SK-MEL-5 (cell line): ENCODE measurements at regions not wholly inside any gene's neighbourhood (a gene's known extent, or its start where the extent isn't known, plus 50 kb on each side); places are given as distances from the start of the nearest gene placed in this dataset.

Source experiments
- DNase-seq: peaks from one replicate; pipeline ENCODE4 v3.0.0-alpha.2; 2016; ENCODE audit warnings: low read depth, low spot score
- in situ Hi-C: cut with HindIII; loops from 2 replicates; pipeline ENCODE4 v1.10.0; 2016; ENCODE audit warnings: low sequenced_read_pairs, high pct_unique_total_duplicates, low pct_unique_long_range_greater_than_20kb

DNA sequence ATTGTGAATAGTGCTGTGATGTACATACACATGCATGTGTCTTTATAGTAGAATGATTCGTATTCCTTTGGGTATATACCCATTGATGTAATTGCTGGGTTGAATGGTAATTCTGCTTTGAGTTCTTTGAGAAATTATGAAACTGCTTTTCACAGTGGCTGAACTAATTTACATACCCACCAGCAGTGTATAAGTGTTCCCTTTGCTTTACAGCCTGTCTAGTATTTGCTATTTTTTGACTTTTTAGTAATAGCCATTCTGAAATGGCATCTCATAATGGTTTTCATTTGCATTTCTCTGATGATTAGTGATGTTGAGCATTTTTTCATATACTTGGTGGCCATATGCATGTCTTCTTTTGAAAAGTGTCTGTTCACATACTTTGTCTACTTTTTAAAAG is 54.5 kb upstream of the FAM78B start:
- no peak for DNase-seq
- in situ Hi-C loops: no loop called here

DNA sequence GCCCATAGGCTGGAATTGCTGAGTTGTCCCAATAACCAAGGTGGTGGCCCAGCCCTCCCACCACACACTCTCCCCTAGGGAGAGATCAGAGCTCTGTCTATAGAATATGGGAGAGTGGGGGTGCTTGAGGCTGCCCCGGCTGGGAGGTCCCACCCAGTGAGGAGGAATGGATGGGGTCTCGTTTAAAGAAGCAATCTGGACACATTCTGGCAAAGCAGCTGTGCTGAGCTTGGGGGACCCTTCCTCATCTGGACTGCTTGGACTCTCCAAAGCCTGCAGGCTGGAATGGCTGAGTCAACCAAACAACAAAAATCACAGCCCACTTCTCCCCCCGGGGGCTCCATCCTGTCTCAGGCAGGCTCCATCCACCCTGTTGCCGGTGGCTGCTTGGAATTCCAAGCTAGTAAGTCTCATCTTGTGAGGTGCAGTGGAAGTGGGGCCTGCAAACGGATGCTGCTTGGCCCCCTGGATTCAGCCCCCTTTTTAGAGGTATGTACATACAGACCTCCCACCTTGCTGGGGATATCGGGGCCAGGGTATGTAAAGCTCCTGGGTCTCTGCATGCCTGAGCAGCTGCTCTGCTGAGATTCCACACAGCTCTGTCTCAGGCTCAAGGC is 67.1 kb upstream of the FAM78B start:
- in situ Hi-C loops: no loop called here

DNA sequence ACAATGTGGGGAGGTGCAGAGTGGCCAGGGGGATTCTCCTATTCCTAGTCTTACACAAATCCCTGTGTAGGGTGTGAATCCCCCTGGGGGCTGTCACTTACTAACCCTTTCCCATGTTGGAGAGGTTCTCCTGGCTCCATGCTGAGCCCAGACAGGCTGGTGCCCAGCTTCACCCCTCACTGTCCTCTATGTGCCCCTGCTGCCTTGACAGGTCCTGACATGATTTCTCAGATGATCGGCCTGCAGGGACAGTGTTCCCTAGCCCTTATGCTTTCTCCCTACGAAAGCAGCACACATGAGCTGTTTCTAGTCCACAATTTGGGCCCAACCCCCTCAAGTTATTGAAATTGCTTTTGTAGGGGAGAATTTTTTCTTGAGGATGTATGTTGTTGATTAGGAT is 68.9 kb upstream of the FAM78B start:
- in situ Hi-C loops: no loop called here

More for the DNA sequence above, 67.1 kb upstream of the FAM78B start:
- no peak for DNase-seq

DNA sequence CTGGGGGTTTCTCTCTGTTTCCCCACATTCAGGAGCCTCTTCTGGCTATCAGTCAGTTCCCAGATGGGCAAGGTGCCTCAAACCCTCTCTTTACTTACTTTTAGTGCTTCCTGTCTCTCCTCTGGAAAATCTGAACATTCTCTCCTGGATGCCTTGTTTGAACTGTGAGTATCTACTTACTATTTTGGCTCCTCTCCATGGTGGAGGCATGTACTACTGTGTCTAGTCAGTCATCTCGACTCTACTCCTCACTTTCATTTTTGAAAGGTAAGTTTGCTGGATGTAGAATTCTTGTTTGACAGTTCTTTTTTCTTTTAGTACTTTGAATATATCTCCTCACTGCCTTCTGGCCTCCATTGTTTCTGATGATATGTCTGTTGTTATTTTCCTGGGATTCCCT is 70.9 kb upstream of the FAM78B start:
- in situ Hi-C loops: no loop called here
- no peak for DNase-seq

More for the DNA sequence above, 68.9 kb upstream of the FAM78B start:
- DNase-seq: no peak

DNA sequence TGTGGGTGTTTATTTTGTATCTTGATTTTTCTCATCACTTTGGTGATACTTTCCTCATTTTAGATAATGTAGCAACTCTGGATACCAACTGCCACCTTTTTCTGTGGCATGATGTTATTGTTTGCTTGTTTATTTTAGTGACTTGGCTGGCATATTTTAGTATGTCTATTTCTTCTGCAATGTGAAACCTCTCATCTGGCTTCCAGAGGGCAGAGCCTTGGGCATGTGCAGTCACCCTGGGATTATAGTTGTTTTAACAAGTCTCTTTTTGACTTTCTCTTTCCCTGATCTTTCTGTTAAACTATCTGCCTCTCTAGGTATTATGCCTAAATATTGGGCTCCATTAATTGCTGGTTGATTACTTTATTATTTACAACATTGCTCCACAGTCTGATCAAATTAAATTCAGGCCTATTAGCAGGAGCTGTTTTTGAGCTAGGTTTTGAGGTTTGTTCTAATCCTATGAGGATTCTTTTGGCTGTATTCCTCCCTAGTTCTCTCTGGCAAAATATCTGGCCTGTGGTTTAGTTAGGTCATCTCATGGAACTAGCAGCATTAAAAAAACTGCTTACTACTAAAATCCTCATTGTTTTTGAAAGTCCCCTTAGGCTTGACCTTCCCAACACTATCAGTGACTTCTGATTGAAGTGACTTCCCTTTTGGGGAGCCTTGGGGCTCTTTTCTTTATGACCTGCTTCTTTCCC is 86.4 kb upstream of the FAM78B start:
- no peak for DNase-seq

DNA sequence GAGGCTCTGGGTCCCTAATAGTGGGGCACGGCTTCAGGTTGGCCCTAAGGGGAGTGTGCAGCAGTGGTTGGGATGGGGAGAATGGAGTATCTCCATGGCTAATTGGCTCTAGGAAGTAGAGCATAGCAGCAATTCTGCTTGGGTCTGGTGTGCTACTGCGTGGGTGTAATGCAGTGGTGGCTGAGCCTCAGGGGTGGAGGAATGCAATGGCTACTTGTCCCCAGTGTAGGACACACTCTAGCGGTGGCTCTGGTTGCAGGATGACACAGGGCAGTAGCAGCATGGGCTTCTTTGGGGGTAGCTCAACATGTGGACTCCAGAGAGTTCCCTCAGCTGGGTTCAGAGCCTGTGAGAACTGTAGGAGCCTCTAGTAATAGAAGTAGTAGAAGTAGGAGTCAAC is 91.2 kb upstream of the FAM78B start:
- DNase-seq: peak; percentile 9
- in situ Hi-C loops: no loop called here

More for the DNA sequence above, 86.4 kb upstream of the FAM78B start:
- in situ Hi-C loops: no loop called here

DNA sequence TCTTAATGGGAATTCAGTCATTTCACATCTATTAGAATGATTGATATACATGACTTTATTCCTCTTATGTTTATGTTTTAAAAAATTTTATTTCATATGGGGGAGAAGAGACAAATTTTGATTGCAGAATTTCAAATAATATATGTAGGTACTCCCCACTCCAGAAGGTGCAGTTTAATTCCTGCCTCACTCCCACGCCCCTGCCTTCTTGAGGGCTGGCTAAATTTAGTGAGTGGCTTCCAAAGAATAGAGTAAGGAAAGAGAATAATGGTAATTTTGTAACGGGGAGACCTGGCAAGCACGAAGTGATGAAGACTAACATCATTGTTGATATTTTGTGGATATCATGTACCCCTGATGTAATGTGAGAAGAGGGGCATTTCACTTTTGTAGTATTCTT is 94.7 kb upstream of the FAM78B start:
- no peak for DNase-seq
- in situ Hi-C loops: no loop called here

DNA sequence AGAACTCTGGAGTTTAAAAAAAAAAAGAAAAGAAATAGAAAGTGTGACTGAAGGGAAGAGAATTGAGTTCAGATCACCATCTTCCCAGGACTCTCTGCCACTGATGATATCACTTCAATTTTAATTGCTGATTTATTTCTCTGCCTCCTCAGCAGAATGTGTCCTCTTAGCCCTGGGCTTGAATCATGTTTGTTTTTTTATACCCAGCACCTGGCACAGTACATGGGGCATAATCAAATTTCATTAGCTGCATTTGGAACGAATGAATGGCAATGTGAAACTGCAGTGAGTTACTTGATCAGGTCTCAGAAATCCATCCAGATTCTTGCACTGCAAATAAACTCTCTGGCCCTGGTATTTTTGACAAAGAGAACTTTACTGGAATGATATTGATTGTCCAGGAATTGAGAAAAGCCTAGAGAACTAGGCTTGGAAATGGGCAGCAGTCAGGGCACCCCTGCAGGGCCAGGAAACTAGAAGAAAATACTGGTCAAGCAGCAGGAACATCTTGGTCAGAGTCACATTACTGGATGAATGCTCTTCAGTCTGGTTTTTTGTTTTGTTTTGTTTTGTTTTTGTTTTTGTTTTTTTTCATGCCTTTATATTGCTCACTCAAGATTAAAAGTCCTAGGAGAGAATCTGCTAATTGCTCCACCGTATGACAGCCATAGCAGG is 103.8 kb upstream of the FAM78B start:
- no peak for DNase-seq
- in situ Hi-C loops: no loop called here

DNA sequence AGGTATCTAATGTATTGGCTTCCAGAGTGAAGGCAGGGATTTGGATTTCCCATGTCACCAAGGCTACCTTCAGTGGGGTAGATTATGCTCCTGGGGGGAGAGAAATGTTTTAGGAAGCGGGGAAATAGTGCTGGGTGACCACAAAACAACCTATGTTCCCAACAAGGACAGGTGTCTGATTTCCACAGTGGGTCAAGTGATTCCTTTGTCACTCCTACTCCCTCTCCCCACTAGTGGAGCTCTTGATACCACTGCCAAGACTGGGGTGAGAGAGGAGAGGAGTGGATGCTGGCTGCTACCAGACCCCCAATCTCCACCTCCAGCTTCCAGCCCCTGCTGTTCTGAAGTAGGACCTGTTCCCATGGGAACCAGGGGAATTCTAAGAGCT is 104.3 kb upstream of the FAM78B start:
- DNase-seq: no peak
- in situ Hi-C loops: no loop called here

DNA sequence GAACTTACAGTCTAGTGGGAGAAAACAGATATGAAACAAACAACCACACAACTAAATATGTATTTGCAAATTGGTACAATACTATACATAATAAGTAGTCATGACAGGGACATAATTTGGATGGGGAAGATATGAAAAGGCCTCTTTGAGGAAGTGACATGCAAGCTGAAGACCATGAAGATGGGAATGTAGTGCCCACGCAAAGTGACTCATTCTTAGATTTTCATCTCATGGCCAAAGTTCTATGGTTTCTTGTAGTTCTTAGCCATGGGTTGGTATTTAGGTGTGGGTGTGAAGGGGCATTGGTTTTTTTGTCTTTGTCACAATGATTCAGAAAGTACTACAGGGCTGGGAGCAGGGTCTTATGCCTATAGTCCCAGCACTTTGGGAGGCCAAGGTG is 105.4 kb upstream of the FAM78B start:
- no peak for DNase-seq
- in situ Hi-C loops: no loop called here

DNA sequence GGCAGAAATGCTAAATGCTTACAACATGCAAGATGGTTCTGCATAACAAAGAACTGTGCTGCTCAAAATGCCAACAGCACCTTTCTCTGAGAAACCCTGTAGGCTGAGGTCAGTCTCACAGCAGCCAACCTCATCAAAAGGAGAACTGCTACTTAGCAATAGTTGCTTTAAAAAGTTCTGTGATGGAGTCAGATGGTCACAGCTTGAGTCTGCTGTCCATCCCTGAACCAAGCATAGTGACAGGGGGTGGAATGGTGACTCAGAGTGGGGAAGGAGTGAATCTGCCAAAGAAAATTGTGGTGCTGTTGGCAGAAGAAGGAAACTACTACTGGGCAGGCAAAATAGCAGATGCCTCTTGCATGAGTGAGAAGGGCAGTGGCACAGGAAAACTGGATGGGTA is 106.0 kb upstream of the FAM78B start:
- DNase-seq: no peak
- in situ Hi-C loops: no loop called here

DNA sequence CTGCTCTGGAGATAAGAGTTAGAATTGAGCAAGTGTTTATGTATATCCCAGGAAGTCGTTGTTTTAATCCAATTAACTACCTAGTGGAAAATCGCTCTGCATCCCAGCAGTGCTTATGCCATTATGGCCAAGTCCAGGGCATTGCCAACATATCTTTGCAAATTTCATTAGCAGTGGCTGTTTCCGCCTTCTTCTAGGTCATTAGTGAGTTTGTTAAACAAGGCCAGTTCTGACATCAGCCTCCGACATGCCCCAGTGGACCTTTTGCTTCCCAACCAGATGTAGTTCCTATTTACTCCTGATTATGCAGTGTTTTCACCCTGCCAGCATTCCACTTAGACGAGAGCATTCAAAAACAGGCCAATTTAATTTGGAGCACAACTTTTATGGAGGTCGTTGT is 106.8 kb upstream of the FAM78B start:
- in situ Hi-C loops: no loop called here
- DNase-seq: no peak

DNA sequence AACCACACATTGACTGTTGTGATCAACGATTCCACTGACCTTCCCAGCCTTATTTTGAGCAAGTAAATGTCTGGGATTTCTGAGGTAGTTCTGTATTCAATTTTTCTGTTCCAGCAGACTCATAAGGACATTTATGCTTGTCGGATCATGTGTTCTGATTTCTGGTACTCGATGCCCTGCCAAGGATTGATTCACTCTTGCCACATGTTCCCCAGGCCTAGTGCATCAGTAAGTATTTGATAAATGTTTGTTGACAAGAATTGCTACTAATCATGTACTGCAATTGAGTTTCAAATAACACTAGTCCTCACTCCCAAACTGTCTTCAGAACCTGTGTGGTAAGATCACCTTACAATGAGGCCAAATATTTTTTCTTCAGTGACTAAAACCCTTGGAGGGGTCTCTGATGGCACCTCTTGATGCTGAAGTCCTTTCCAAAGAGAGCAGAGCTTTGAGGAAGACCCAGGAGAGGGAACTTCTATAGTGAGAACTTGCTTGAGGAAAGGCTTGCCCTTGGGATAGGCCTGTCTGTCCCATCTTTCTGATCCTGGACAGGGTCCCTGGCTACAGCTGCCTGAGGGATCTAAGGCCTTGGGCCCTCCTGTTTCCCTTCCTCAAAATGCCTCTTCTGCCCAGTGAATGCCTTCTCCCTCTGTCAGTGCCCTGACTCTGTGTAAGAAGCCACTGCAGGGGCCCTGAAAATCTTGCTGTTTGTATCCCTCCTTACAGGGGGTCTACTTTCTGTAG is 115.8 kb upstream of the FAM78B start:
- DNase-seq: no peak
- in situ Hi-C loops: no loop called here

DNA sequence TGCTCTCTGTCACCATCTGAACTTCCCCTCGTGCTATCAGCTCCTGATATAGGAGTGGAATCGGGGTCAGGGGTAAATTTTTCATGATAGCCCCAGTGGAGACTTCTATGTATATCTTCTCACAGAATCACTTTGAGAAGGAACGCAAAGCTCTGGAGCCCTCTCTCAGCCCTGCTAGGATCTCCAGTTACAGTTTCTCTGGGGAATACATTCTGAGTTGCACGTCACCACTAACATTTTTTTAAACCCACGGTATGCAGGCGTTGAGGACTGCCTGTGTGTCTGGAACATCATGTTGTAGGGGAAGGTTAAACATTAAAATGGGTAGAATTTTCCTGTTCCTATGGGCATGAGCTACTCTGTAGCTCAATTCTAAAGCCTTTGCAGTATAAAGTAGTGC is 116.4 kb upstream of the FAM78B start:
- in situ Hi-C loops: no loop called here
- DNase-seq: no peak

DNA sequence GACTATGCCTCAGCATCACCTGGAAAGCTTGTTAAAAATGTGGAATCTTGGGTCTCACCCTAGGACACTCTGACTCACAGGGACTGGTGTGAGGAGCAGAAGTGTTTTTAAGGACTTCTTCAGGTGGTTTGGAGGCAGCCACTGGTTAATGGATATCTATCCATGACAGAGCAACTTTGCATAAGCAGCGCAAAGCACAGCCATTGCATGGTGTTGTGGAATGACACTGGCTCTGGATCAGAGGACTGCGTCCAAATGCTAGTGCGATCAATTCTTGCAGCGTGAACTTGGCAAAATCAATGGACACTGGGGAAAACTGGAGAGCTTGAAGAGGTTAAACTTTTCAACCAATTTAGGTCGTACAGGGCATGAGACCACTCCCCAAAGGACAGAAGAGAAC is 116.8 kb upstream of the FAM78B start:
- in situ Hi-C loops: no loop called here
- DNase-seq: no peak

DNA sequence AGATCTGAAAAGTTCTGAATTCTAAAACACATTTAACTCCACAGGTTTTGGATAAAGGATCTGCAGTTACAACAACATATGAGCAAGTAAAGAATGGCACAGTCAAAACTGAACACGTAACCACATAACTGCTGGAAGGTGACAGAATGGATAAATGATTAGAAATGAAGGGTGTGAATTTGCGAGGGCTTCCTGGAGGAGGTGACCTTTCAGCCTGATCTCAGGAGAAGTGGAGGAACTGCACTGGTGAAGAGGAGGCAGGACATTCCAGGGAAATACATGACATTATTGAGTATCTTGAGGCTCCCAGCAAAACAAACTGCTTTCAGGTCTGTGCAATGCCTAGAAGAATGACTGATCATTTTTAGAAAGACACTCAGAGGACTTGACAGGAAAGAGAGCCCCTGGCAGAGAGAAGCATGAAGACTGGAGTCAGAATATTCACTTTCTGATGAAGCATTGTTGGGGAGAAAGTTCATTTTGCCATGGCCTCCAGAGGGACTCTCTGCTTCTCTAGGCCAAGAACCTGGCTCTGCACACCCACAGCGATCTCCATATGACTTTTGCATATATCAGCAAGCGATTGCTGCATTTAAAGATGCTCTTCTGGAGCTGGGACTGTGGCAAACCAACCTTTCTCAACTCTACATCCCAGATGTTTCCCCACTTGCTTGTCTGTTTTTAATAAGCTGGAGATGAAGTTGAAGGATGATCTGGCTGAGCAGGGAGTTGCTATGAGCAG is 122.7 kb upstream of the FAM78B start:
- DNase-seq: no peak
- in situ Hi-C loops: no loop called here

DNA sequence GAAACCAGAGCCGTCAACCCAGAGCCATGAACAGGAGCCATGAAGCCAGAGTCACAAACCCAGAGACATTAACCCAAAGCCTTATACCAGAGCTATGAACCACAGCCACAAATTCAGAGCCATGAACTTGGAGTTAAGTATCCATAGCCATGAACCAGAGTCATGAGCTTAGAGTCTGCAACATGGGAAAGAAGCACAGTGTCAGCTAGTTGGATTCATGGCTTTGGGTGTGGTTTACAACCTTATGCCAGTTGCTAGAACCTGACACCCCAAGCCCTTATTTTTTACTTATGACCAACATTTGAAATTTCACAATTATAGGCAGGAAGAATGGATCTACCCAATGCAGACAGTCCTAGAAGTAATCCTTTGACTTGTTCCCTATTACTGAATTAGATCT is 128.9 kb upstream of the FAM78B start:
- DNase-seq: no peak
- in situ Hi-C loops: no loop called here

DNA sequence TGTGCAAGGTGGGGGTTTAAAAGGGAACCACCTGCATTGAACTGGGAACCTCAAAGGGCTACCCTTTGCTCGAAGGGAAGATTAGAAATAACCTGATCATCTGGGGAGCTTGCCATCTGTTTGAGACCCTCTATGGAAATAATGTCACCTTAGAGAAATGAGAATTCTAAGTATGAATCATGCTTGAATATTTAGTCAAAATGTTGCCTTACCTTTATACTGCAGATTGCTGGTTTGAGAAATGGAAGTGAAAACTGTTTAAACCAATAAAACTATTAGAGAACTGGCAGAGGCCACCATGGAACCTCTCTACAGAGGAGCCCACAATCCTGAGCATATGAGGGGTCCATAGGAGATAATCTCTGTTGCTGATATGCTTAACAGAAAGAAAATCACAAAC is 131.2 kb upstream of the FAM78B start:
- DNase-seq: no peak
- in situ Hi-C loops: no loop called here
